Calu3 (cell line): ENCODE measurements at regions not wholly inside any gene's neighbourhood (a gene's known extent, or its start where the extent isn't known, plus 50 kb on each side); places are given as distances from the start of the nearest gene placed in this dataset.

ENCODE experiments used
- BruUV-seq: library from RNA; stranded (reverse); fragments of 400-500 nt; replicated peaks from 2 replicates; lab custom pipeline; 2021; lab: Mats Ljungman, UMichigan
- CTCF ChIA-PET: fragments of 300-600 bp; sonication (Branson Sonifier 250); formaldehyde crosslinking; loops from one replicate; lab custom pipeline; 2022; ENCODE audit warnings: antibody characterized with exemption; lab: Charles Lee
- DNase-seq: peaks from one replicate; pipeline ENCODE4 v3.0.0; 2022
- H3K27ac Mint-ChIP-seq: one replicate; pipeline ENCODE4 v1.8.0; 2022; ENCODE audit warnings: mixed read lengths; ENCODE audit not compliant: unreplicated experiment
- H3K27me3 Mint-ChIP-seq: one replicate; pipeline ENCODE4 v1.8.0; 2022; ENCODE audit warnings: mixed read lengths; ENCODE audit not compliant: unreplicated experiment
- H3K36me3 Mint-ChIP-seq: one replicate; pipeline ENCODE4 v1.8.0; 2022; ENCODE audit warnings: mild to moderate bottlenecking, moderate library complexity, mixed read lengths; ENCODE audit not compliant: insufficient read depth, unreplicated experiment
- H3K4me1 Mint-ChIP-seq: one replicate; pipeline ENCODE4 v1.8.0; 2022; ENCODE audit warnings: mild to moderate bottlenecking, low read depth, mixed read lengths; ENCODE audit not compliant: unreplicated experiment
- H3K4me3 Mint-ChIP-seq: one replicate; pipeline ENCODE4 v1.8.0; 2022; ENCODE audit warnings: mild to moderate bottlenecking, low read depth, moderate library complexity, mixed read lengths; ENCODE audit not compliant: unreplicated experiment
- H3K9me3 Mint-ChIP-seq: one replicate; pipeline ENCODE4 v1.8.0; 2022; ENCODE audit warnings: low read depth, mixed read lengths; ENCODE audit not compliant: unreplicated experiment
- intact Hi-C: fragments of 100-400 bp; cut with micrococcal nuclease; formaldehyde crosslinking; loops from one replicate; pipeline ENCODE4 v1.10.0; 2022; ENCODE audit not compliant: unreplicated experiment
- TF ChIP-seq, protein P1 (sequence below): fragments of 200-600 bp; IDR thresholded peaks from one replicate; pipeline ENCODE4 v1.8.0; 2022; ENCODE audit warnings: antibody characterized with exemption; ENCODE audit not compliant: unreplicated experiment

DNA sequence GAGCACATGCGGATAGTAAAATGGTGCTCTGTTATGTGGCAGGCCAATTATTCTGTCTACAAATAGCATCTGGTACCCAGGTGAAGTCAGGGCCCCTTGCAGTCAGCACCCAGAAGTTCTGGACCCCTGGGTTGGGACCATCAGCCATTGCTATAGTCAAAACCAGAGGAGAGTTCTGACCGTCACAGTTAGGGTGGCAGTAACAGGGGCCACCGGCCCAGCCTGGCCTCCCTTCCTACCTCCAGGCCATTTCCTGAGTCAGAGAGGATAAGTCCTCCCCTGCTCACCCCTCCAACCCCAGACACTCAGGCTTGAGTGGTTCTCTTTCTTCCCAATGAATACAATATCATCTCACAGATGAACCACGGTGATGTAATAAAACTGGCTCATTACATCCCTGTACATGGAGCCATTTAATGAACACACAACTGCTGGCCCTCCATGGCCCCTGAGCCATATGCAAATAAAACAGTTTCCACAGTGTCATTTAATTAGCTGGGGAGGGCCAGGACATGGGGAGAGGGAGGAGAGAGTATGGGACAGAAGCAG lies 673.6 kb downstream of the MATN1 start:
- no peak overlapping the region for H3K4me3 Mint-ChIP-seq
- BruUV-seq = no TSS peak
- DNase-seq = no peak
- no peak overlapping the region for H3K27ac Mint-ChIP-seq
- H3K36me3 Mint-ChIP-seq = no peaks in the 10 kb centered on the region
- intact Hi-C loops = no loop called here
- H3K27me3 Mint-ChIP-seq = peaks cover 55% of the 10 kb centered on the region
- TF ChIP-seq, protein P1, sequence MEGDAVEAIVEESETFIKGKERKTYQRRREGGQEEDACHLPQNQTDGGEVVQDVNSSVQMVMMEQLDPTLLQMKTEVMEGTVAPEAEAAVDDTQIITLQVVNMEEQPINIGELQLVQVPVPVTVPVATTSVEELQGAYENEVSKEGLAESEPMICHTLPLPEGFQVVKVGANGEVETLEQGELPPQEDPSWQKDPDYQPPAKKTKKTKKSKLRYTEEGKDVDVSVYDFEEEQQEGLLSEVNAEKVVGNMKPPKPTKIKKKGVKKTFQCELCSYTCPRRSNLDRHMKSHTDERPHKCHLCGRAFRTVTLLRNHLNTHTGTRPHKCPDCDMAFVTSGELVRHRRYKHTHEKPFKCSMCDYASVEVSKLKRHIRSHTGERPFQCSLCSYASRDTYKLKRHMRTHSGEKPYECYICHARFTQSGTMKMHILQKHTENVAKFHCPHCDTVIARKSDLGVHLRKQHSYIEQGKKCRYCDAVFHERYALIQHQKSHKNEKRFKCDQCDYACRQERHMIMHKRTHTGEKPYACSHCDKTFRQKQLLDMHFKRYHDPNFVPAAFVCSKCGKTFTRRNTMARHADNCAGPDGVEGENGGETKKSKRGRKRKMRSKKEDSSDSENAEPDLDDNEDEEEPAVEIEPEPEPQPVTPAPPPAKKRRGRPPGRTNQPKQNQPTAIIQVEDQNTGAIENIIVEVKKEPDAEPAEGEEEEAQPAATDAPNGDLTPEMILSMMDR = no peak
- no peaks in the 10 kb centered on the region for H3K4me1 Mint-ChIP-seq
- no peaks in the 10 kb centered on the region for H3K9me3 Mint-ChIP-seq
- CTCF ChIA-PET = interaction anchor here (1.1 kb wide), 1 partner anchor 11 kb away, joined by 3 read pairs; no protein-coding TSS in a partner anchor

DNA sequence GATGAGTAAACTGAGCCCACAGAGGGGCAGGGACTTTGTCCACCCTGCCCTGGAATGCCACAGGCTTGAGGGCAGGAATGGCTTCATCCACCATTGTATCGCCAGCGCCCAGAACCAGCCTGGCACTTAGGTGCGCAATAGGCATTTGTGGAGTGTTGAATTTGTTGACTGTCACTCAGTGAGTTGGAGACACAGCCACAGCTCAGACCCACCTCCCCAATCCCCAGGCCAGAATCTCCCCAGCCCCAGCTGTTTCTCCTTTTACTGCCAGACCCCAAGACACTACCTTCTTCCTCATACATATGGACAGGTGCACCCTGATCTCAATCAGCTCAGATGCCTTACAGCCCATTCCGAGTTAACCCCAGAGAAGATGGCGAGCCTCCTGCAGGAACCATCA lies 674.5 kb downstream of the MATN1 start:
- Mint-ChIP-seq H3K4me3 (no peak overlapping the region), H3K27me3 (peaks cover 46% of the 10 kb centered on the region), H3K9me3 (no peaks in the 10 kb centered on the region), H3K36me3 (no peaks in the 10 kb centered on the region), H3K27ac (no peak overlapping the region), H3K4me1 (no peaks in the 10 kb centered on the region)
- intact Hi-C loops = no loop called here
- CTCF ChIA-PET = no interaction called here
- BruUV-seq = no TSS peak
- TF ChIP-seq, protein P1 = no peak
- DNase-seq = no peak

DNA sequence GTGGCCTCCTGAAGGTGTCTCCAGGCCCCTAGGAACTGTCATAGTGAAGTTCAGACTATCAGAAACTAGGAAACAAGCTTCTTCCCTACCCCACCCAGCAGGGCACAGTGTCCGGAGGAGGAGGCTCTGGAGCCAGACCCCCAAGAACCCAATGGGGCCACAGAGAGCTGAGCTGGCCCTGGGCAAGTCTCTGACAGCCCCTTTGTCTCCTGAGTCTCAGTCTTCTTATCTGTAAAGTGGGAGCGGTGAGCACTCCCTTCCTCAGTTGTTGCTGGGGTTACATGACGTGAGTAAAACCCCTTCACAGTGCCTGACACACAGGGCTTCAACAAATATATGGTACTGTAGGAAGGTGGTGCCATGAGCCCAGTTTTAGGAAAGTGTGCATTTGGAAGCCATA lies 675.8 kb downstream of the MATN1 start:
- no TSS peak for BruUV-seq
- Mint-ChIP-seq H3K4me3 (no peak overlapping the region), H3K27ac (no peak overlapping the region), H3K36me3 (no peaks in the 10 kb centered on the region), H3K4me1 (no peaks in the 10 kb centered on the region), H3K27me3 (peaks cover 33% of the 10 kb centered on the region), H3K9me3 (no peaks in the 10 kb centered on the region)
- TF ChIP-seq, protein P1 = no peak
- intact Hi-C loops = no loop called here
- CTCF ChIA-PET = no interaction called here
- no peak for DNase-seq

DNA sequence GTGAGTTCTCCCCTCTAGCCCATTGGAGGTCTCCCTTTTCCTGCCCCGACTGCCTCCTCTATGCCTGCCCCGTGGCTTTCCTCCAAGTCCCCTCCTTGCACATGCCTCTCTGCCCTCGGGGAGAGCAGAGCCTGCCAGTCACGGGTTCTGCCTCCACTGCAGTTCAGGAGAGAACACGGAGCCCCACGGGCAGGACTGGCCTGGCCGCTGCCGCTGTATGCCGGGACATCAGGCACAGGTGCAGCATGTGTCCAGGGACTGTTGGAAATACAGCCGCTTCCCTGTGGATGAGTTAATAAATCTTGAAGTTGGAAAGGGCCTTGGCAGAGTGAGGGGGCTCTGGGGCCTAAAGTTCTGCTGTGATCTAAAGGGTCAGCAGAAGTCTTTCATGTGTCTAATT lies 676.6 kb downstream of the MATN1 start:
- no TSS peak for BruUV-seq
- DNase-seq = no peak
- TF ChIP-seq, protein P1 = no peak
- Mint-ChIP-seq H3K36me3 (no peaks in the 10 kb centered on the region), H3K4me3 (no peak overlapping the region), H3K4me1 (no peaks in the 10 kb centered on the region), H3K9me3 (no peaks in the 10 kb centered on the region), H3K27ac (no peak overlapping the region), H3K27me3 (peaks cover 24% of the 10 kb centered on the region)
- CTCF ChIA-PET = no interaction called here
- intact Hi-C loops = no loop called here
